GM03348 (cell line): ENCODE measurements at regions not wholly inside any gene's neighbourhood (a gene's known extent, or its start where the extent isn't known, plus 50 kb on each side); places are given as distances from the start of the nearest gene placed in this dataset.
"Not testable (repeated sequence)": the region's sequence is repeated elsewhere in the genome, so short reads cannot be mapped to it uniquely, and the experiment has no call there.

Source experiments
- DNase-seq: peaks from one replicate; pipeline ENCODE4 v3.0.0; 2012; ENCODE audit warnings: low spot score

DNA sequence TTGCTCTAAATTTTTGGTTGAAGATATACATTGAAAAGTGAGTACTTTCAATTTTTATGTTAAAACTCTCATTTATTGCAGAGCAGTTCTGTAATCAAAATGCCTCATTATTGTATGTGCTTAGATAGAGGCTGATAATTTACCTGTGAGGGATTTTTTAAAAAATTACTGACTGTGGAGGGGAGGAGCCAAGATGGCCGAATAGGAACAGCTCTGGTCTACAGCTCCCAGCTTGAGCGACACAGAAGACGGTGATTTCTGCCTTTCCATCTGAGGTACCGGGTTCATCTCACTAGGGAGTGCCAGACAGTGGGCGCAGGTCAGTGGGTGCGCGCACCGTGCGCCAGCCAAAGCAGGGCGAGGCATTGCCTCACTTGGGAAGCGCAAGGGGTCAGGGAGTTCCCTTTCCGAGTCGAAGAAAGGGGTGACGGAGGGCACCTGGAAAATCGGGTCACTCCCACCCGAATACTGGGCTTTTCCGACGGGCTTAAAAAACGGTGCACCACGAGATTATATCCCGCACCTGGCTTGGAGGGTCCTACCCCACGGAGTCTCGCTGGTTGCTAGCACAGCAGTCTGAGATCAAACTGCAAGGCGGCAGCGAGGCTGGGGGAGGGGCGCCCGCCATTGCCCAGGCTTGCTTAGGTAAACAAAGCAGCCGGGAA, 89.4 kb downstream of the DDX11 start:
- not testable (repeated sequence) for DNase-seq

DNA sequence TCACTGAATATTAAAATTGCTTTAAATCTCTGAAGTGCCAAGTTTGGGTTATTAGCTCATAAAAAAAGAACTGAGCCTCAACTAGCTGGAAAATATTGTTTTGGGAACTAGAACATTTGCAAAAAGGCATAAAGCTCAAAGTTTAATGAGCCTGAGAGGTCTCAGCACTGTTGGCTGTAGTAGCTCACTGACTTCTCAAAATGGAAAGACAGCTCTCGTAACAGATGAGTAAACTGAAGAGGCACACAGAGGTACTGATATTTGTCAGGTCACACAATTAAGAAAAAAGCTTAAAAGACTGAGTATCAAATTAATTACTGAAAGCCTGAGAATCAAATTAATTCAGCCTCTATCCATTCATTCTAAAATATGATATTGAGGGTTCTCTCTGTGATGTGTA, 100.6 kb downstream of the DDX11 start:
- DNase-seq: not testable (repeated sequence)

DNA sequence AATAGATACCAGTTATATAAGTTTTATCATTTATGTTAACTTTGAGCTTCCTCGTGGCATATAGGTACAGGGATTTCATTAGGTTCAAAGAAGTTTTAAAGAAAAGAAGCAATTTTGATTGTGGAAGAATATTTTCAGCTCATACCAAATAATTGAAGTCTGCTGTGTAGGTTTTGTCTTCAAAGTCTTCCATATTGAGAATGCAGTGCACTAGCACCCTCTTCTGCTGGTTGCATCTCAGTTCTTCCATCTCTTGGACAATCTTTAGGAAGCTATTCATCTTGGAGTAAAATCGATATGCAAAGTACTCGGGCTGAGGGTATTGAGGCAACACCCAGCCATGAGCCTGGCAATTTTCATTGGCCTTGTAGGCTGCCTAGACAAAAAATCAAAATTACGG, 103.9 kb downstream of the DDX11 start:
- not testable (repeated sequence) for DNase-seq

DNA sequence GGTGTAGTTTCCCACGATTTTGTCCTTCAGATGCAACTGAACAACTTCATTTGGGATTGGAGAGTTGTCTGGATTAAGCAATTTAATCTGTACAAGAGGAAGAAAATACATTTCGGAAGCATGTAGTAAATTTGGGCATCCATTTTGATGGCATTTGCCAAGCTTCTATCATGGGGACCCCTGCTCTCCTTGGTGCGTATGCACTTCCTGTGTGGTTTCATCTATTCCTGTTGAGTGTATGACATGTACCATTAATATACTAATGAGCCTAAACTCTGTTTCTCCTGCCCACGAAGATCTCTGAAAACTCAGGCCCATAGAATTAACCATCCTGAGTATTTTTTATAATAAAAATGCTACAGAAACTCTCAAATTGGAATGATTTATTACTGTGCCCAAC, 105.2 kb downstream of the DDX11 start:
- not testable (repeated sequence) for DNase-seq

DNA sequence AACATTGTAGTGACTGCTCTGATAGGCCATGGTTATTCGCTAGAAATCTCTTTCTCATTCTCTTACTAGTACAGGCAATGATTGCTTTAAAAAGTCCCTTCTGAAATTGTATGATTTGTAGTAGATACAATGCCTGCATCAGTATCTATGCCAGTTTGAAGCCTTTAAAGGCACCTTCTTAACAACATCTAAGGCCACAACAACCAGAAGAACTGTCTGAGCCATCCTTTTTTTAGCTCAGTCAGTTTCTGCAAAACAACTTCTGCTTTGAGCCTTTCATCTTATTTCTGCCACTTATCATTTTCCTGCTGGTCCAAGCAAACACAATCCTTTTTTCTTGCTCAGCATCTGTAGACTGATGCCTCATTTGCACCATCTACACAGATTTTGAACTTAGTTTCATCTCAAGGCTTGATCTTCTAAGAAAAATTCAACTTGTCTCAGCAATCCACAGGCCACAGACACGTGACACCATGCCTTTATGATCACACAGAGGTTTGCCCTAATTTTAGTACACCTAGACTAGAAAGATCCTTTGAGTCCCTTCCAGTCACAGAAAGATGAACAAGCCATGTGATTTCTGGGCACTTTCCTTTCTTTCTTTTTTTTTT, 106.1 kb downstream of the DDX11 start:
- DNase-seq: not testable (repeated sequence)

DNA sequence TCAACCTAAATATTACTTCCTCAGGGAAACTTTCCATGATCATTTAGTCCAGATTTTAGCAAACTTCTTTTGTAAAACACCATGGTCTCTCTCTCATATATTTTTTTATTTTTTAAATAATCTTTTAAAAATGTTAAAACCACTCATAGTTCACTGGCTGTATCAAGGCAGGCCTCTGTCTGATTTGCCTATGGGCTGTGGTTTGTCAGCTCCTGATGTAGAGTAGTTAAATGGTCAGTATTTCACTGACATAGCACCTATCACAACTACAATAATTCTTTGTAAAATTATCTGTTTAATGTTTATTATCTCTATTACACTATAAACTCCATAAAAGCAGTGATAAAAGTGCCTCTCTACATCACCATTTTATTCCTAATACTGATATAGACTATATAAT, 108.9 kb downstream of the DDX11 start:
- DNase-seq: not testable (repeated sequence)

DNA sequence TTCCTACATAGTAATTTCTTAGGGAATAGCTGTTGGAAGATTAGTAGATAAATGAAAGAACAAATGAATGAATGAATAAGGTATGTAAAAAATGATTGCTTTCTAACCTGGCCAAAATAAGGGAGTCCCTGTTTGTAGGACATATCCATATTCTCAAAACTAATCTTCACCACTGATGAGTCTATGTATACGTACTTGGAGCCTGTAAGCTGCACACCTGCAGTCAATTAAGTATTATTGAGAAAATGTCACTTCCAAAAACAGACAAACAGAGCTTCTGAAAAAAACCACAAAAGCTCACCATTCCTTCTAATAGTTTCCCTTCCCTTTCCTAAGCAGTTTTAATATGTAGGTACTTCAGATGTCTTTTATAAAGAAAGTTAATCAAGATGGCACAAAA, 109.4 kb downstream of the DDX11 start:
- DNase-seq: not testable (repeated sequence)

DNA sequence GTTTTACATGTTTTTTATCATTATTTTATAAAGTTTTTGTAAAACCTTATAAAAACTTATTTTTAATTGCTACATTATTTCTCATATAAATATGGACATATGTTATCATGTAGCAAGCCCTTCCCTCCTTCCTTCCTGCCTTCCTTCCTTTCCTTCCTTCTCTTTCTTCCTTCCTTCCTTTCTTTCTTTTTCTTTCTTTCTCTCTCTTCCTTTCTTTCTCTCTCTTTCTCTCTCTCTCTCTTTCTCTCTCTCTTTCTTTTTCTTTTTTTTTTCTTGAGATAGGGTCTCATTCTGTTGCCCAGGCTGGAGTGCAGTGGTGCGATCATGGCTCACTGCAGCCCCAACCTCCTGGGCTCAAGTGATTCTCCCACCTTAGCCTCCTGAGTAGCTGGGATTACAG, 110.2 kb downstream of the DDX11 start:
- not testable (repeated sequence) for DNase-seq

DNA sequence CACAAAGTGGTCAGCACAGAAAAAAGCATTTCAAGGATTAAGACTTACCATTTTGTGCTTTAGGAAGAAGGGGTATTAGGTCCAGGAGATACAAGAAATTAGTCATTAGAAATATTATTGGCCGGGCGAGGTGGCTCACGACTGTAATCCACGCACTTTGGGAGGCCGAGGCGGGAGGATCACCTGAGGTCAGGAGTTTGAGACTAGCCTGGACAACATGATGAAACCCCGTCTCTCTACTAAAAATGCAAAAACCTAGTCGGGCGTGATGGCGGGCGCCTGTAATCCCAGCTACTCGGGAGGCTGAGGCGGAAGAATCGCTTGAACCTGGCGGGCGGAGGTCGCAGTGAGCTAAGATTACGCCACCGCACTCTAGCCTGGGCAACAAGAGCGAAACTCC, 111.0 kb downstream of the DDX11 start:
- not testable (repeated sequence) for DNase-seq

DNA sequence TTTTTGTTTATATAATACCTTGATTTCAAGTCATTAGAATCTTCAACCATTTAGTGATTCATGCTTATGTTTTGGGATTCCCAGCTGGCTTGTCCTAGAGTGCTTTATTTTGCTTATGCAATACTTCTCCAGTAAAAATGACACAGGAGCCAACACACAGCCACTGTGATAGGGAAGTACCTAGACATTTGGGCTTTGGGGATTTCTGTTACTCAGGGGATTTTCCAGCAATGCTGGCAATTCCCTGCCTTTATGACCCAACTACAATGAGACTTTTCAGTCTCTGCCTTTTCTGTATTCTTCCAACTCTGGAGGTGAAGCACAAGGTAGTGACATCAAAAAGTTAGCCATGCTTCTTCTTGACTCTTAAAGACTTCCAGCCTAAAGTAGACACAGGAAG, 119.0 kb downstream of the DDX11 start:
- not testable (repeated sequence) for DNase-seq

DNA sequence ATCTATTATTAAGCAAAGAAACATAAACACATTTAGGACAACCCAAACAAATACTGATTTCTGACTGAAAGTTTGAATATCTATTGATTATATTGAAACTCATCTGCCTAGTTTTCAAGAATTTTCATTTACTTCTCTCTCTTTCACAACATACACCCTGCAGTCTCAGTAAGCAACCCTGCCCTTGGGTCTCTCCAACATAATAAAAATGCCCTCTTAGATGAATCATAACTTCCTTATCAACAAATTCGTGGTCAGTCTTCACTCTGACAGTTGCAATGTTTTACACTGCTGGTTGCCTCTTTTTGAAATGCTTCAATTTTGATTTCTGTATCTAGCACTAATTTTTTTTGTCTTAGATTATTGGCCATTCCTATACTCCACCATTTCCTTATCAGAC, 122.0 kb downstream of the DDX11 start:
- DNase-seq: not testable (repeated sequence)

DNA sequence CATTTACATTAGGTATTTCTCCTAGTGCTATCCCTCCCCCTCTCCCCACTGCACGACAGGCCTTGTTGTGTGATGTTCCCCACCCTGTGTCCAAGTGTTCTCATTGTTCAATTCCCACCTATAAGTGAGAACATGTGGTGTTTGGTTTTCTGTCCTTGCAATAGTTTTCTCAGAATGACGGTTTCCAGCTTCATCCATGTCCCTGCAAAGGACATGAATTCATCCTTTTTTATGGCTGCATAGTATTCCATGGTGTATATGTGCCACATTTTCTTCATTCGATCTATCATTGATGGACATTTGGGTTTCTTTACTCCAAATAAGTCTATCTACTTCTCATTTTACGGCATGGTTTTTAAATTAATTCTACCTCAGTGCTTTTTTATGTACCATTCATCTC, 125.8 kb downstream of the DDX11 start:
- DNase-seq: not testable (repeated sequence)

DNA sequence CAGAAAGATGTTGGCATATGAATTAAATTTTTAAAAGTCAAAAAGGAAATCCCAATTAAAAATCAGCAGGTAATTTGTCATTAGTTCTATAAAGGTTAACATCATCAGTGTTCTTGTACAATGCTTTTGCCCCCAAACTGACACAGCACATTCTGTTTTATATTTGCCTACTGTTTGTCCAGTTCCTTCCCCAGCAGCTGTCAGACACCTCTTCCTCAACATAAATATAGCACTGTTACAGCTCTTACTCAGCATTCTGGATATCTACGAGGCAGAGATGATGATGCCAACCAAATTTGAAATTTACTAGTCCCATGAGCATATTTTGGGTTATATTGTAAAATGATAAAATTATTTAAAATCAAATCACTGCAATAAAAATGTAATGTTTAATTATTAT, 124.6 kb downstream of the SINHCAF start:
- no peak for DNase-seq

DNA sequence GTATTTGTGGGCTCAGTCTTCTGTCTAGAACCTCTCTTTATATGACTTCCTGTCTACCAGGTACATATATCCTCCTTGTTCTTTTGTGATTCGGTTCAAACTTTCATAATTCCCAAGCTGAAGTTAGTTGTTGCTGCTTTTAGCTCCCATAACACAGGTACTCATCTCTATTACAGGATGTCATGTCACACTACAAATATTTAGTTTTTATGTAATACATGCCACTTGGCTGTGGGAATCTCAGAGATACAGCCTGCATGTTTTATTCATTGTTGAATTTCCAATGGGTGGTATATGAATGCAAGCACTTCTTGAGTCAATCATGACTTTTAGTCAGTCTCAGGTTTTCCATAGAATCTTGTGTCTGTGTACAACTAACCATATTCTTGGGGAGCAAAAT, 122.7 kb downstream of the SINHCAF start:
- DNase-seq: no peak

DNA sequence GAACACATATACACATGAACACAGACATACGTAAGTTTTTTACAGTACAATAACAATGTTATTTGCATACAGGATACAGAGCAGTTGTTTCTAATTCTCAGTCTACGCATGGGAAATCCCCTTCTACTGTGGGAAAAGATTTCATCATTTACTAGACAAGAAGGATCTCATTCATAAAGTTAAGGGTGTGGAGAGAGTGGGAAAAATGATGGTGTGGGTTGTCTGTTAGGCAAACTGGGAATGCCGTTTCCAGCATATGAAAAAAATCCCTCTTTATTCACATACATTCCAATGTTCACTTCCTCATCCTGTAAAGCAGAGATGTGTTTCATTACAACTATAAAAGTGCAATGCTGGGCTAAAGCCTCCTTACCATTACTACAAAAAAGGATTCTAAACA, 120.9 kb downstream of the SINHCAF start:
- peak; percentile 7 for DNase-seq

DNA sequence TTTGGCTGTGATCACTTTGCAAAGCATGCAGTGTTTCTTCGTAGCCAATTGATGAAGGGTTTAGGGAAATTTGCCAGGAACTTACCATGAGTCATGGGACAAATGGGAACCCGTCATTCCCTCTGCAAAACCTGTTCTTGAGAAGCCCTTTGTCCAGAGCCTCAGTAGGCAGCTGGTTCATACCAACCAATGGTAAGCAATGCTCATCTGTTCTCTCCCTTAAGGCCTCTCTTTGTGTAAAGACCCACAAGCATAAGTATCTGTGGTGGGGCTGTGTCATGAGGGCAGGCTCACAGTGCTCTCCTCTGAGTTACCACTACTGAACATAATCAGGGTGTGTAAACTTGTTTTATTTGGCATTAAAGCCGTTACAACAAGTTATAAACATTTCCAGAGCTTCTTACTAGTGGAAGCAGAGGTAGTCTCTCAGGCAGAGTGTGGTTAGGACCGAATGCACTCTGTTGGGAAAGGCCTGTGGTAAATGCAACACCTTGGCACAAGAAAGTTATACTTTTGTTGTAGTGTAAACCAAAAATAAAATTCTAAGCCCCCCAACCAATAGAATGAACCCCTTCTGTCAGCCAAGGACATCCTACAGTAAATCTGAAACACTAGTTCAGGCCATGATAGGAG, 119.8 kb downstream of the SINHCAF start:
- no peak for DNase-seq

DNA sequence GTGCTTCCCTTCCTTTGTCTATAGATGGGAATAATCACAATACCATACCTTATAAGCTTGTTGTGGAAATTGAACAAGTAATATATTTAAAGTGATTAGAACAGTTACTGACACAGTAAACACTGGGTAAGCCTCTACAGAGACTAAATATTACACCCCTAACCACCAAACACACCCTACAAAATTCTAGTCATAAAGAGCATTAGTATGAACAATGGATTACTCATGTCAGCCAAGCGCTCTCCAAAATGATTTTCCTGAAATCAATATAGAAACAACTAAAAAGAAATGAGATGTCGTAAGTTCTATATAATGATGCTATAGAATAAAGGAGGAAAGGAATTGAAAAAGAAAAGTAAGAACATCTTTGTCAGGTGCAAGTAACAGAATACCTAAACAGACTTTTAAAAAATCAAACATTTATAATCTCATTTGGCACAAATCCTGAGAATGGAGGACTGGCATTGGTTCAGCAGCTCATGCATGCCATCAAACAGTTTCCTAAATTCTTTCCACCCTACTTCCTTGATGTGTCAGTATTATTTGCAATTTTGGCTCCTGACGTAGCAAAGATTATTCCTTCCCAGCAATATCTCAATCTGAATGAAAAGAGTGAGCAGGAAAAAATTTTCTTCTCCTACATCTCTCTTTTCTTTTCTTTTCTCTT, 118.0 kb downstream of the SINHCAF start:
- no peak for DNase-seq

DNA sequence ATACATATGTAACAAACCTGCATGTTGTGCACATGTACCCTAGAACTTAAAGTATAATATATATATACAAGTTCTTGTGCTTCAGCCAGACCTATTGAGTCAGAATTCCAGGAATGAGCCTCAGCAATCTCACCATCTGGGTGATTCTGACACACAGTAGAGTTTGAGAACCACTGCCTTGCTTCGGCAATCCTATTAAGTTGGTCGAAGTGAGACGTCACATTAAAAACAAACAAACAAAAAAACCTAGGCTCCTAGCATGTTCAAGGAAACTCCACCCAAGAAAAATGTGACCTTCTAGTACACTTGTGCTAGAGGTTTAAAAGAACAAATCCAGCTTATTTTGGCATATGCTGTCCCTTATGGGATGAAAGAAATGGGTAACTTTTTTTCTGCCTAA, 115.8 kb downstream of the SINHCAF start:
- DNase-seq: no peak

DNA sequence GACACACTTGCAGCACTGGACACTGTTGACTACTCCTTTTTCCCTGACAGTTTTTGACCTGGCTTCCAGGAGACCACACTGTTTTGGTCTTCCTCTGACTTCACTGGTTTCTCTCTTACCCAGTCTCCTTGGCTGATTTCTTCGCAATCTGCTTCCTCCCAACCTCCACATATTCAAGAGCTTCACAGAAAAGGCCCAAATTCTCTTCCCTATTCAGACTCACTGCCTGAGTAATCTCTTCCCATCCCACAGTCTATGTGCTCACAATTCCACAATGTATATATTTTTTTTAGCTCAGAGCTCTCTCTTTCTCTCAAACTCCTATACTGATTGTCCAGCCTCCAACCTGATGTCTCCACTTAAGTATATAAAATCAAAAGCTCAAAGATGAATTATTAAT, 115.4 kb downstream of the SINHCAF start:
- no peak for DNase-seq

DNA sequence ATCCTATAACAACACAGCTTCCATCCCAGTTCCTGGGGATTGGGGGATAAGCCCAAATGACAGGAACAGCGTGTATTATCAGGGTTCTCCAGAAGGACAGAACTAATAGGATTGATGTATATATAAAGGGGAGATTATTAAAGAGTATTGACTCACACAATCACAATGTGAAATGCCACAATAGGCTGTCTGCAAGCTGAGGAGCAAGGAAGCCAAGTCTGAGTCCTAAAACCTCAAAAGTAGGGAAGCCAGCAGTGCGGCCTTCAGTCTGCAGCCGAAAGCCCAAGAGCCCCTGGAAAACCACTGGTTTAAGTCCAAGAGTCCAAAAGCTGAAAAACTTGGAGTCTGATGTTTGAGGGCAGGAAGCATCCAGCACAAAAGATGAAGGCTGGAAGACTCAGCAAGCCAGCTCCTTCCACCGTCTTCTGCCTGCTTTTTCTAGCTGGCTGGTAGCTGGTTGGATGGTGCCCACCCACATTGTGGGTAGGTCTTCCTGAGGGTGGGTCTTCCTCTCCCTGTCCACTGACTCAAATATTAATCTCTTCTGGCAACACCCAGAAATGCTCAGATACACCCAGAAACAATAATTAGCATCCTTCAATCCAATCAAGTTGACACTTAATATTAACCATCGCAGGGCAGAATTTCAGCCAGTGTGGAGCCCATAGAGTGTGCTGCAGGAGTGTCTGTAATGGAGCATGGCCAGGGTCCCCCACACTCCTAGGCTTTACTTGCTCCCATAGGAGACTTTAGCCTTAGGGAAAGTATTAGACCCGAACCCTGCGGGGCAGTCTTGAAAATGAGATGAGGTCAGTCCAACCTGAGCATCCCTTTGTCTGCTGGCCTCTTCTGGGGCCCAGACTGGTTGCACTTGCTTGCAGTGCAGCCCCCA, 111.1 kb downstream of the SINHCAF start:
- no peak for DNase-seq

DNA sequence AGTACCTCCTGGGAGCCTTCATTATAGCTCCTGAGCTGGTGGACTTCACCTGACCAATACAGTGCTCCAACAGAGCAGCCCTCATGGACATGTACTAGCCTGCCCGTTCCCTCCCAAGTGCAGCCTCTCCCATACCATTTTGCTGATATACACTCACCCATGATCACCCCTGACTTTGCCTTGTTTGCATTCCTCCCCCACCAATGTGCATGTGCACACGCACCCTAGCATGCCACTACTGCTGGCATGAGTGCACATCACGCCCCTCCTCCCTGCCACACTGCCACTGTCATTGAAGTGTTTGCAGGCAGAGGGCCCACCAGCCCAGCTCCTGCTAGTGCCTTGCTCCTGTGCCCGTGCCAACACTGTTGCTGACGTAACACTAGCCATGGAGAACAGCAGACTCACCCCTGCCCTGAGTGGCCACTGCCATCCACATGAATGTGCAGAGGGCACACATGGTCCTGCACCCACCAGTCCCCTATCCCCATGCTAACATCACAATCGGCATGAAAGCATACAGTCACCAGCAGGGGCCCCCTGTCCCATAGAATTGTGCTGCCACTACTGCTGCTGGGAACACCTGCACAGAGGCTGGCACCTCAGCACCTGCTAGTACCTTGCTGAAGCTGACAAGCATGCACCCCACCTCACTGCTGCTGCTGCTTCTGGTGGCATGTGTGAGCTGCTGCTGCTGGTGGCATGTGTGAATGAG, 110.3 kb downstream of the SINHCAF start:
- no peak for DNase-seq
